COR-L47 (cell line): ENCODE measurements at regions not wholly inside any gene's neighbourhood (a gene's known extent, or its start where the extent isn't known, plus 50 kb on each side); places are given as distances from the start of the nearest gene placed in this dataset.
A peak's percentile ranks its signal among the peaks of the same experiment; 100 is the strongest.
"Not testable (repeated sequence)": the region's sequence is repeated elsewhere in the genome, so short reads cannot be mapped to it uniquely, and the experiment has no call there.

ENCODE experiments used
- DNase-seq: peaks from one replicate; lab custom pipeline; 2025; lab: John Stamatoyannopoulos, UW

DNA sequence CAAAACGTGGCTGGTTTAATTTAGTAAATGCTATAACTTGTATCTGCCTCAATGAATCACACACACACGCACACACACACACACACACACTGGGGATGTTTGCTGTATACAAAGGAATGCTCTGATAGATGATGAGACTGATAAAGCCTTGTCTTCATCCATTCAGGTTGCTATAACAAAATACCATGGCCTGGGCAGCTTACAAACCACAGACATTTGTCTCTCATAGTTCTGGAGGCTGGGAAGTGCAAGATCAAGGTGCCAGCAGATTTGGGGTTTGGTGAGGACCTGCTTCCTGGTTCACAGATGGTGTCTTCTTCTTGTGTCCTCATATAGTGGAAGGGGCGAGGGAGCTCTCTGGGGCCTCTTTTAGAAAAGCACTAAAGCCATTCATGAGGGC, 149.5 kb upstream of the HDAC4 start:
- DNase-seq: no peak

GRCh38 chr2:239549711-239550255, 149.0 kb upstream of the HDAC4 start:
- no peak for DNase-seq

DNA sequence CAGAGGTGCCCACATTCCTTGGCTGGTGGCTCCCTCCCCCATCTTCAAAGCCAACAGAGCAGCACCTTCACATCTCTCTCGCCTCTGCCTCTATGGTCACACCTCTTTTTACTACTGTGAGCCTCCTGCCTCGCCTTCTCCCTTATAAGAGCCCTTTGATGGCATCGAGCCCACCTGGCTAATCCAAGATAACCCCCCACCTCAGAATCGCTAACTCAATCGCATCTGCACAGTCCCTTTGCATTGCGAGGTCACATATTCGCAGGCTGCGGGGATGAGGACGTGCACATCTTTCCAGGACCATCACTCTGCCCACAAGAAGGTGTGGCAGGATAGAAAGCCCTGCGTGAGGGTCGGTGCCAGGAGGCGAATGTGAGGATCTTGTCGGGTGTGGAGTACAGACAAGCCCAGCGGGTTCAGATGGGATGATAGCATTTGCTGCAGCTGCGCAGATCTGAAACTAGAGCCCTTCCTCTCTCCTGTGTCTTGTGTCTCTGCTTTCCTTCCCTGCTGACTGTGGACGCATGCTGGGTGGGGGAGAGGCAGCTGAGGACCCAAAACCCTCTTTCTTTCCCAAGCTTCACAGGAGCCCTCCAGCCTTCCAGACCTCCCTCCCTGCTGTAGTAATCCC, 148.3 kb upstream of the HDAC4 start:
- no peak for DNase-seq

GRCh38 chr2:239548451-239548871, 147.6 kb upstream of the HDAC4 start:
- no peak for DNase-seq

GRCh38 chr2:239547140-239547539, 146.3 kb upstream of the HDAC4 start:
- DNase-seq: not testable (repeated sequence)

DNA sequence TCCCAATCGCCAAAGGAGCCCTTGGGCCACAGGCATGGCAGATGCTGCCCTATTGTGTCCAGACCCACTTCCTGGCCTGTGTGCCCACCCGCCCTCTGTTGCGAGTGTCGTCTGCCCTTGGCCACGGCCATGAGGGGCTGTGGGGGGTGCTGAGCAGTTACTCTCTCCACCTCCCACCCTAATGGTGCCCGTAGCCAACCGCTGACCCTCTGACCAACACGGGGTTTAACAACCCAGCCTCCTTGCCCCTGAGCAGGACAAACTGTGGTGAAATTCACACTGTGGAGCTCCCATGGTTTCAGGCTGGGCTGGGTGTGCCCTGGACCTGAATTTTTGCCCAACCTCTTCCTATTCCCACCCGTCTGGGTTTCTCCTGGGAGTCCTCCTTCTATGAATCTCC, 145.7 kb upstream of the HDAC4 start:
- DNase-seq: no peak

DNA sequence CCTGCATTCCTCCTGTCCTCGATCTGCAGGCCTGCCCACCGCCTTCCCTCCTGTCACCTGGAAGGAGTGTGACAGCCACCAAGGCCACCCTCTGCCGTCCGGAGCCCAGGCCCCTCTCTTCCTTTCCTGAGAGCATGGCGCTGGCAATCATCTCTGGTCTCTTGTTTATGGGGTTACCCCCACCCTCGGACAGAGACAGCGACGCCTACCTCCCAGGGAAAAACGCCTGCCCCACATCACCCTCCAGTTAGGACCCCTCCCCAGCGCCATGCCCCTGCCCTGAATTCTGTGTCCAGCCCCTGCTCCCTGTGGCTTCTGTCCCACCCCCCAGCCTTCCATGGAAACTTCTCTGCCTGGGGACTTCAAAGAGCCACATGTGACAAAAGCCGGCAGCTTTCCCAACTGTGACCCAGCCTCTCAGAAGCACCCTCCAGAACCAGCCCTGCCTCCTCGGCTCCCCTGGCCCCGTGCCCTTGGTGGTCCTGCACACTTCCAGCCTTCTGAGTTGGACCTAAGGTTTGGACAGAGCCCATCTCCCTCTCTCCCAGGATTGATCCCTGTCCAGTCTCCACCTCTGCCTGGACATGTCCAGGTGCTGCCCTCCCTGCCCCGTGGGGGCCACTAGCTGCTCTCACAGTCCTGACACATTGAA, 145.0 kb upstream of the HDAC4 start:
- no peak for DNase-seq

- no peak for DNase-seq
Observed at GRCh38 chr2:239544918-239545465, 144.2 kb upstream of the HDAC4 start.

DNA sequence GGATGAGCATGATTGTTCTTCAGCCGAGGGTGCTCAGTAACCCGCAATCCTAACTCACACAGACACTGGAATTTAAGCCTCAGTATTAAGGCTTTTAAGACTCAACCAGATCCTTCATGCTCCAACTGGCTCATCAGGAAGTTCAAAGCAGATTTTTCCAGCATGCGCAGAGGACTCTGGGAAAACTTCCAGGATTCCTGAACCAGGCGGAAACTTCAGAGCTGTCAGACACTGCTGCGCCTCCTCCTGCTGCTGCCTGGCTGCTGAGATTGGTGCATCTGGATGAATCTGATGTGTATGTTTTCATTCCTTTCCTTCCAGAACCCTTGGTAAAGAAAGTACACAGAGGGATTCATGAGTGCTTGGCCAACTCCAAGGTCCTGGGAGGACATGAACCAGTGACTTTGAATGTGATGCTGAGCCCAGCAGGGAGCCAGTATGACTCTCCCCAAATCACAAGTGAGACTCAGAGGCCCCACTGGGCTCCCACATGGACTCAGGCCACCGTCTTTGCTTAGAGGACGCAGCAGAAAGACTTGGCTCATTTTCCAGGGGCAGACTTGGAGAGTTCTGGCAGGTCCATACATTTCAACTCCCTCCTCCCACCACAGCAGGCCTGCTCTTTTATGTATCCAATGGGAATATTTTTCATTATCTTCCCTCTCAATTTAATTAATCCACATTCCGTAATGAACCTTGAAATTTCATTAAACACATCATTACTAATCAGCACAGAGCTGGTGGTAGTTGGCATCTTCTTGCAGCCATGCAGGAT, 143.5 kb upstream of the HDAC4 start:
- no peak for DNase-seq

DNA sequence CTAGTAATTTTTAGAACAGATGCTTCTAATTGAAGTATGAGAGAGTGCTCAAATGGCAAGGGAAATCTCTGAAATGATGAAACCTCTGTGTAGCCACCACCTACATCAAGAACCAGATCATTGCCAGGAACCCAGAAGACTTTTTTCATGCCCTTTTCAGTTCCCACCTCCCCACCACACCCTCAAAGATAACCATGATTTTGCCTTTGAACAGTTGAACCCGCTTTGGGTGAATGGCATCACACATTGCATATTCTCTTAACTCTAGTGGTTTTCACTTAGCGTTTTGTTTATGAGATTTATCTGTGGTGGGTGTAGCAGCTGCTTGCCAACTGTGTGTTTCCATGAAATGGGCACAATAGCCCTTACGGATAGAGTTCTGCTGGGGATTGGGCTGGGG, 142.9 kb upstream of the HDAC4 start:
- no peak for DNase-seq

GRCh38 chr2:239540174-239540573, 139.4 kb upstream of the HDAC4 start:
- peak; percentile 62 for DNase-seq

GRCh38 chr2:239539776-239540100, 138.9 kb upstream of the HDAC4 start:
- DNase-seq: no peak

DNA sequence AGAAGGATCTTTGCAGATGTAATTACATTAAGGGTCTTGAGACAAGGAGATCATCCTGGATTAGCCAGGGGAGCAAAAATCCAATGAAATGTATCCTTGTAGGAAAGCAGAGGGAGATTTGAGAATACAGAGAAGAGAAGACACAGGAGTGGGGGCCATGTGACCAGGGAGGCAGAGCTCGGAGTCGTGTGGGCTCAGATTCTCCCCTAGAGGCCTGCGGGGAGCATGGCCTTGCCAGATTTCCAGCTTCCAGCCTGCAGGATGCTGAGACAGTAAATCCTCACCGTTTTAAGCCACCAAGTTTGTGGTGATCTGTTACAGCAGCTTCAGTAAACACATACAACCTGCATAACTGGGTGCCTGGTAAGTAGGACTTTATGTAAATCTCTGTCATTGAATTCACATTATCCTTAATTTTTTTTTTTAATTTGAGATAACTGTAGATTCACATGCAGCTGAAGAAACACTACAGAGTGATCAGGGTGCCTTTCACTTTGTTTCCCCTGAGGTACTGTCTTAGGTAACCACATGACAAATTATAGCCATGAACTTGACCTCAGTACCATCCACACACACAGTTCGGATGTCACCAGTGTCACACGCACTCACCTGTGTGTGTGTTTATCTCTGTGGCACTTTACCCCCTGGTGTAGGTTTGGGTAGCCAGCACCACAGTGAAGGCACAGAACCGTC, 138.4 kb upstream of the HDAC4 start:
- DNase-seq: no peak

- no peak for DNase-seq
Observed at GRCh38 chr2:239538357-239539052, 137.7 kb upstream of the HDAC4 start.

DNA sequence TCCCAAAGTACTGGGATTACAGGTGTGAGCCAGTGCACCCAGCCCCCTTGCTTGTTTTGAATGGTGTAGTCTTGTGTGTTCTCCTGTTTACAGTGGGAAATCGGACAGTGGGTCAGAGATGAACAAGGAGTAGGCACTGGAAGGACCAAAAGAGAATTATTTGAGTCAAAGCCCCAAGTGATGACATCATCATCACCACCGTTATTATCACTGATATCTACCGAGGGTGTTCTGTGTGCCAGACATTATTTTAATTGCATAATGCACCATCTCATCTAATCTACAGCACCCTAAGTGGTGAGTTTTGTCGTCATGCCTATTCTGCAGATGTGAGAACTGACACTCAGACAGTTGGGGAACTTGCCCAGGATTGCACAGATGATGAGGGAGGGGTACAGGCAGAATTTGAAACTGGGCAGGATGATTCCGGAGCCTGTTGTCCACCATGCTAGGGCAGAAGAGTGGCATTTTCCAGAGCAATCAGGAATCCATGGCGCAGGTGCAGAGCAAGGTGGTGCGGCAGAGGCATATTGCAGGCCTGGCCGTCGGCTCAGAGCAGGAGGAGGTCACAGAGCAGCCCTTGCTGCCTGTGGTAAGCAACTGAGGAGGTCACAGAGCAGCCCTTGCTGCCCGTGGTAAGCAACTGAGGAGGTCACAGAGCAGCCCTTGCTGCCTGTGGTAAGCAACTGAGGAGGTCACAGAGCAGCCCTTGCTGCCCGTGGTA, 137.0 kb upstream of the HDAC4 start:
- no peak for DNase-seq

- DNase-seq: no peak
Observed at GRCh38 chr2:239536186-239536585, 135.4 kb upstream of the HDAC4 start.

GRCh38 chr2:239535413-239536144, 134.8 kb upstream of the HDAC4 start:
- no peak for DNase-seq

DNA sequence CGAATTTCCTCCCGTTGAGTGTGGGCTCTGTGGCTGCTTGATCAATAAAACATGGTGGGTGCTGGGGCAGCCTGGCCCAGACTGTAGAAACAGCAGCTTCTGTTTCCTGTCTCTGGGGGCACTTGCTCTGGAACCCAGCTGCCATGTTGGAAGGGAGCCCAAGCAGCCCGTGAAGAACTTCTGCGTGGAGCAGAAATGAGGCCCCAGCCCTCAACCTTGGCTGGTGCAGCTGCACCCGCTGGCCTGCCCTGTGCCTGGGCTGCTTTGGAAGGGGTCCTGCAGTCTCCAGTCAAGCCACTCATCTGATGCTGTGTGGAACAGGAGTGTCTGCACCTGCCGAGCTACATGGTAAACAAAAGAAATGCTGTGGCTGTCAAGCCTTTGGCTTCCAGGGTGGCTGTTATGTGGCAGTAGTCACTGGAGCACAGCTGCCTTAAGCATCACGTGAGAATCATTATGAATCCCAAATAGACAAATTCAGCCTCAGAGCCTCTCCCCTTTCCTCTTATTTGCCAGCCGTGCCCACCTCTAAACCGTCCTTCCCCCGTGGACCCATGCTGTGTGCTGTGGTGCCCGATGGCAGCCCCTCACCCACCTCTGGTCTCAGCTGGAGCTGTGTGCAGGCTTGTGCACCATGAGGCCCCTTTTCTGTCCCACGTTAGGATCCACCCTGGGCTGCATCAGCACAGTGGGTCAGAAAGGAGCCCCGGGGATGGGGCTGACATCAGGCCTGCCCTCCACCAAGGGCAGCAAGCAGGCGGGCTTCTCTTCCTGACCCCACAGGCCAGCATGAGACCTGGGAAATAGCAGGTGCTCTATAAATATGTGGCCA, 134.0 kb upstream of the HDAC4 start:
- peak; percentile 60 for DNase-seq
